Heart right ventricle (tissue), 16 donors: ENCODE measurements at regions not wholly inside any gene's neighbourhood (a gene's known extent, or its start where the extent isn't known, plus 50 kb on each side); places are given as distances from the start of the nearest gene placed in this dataset.
A peak's percentile ranks its signal among the peaks of the same experiment; 100 is the strongest.

Source experiments
- ATAC-seq, 8 donors: fragments of 200-7000 bp; cut with Tn5 transposase; one replicate each; pipeline ENCODE4 v1.9.1; 2020; ENCODE audit warnings: mild to moderate bottlenecking in 8 of 8, moderate library complexity in 8 of 8, moderate number of reproducible peaks in 1 of 8
- DNase-seq, 2 donors: peaks; one replicate each; pipeline ENCODE4 v3.0.0-alpha.2; 2020
- H3K27ac ChIP-seq, 10 donors: fragments of 200-600 bp; sonication (generic) in 2 of 10; one replicate each; pipeline versions ENCODE4 v1.5.0 to v1.8.0; 2020 to 2022; ENCODE audit warnings: mild to moderate bottlenecking in 3 of 10
- H3K27me3 ChIP-seq, 7 donors: fragments of 200-600 bp; one replicate each; pipeline ENCODE4 v1.8.0; 2021 to 2022; ENCODE audit warnings: mild to moderate bottlenecking in 2 of 7
- H3K36me3 ChIP-seq, 9 donors: fragments of 200-600 bp; sonication (generic) in 1 of 9; one replicate each; pipeline versions ENCODE4 v1.5.0 to v1.8.0; 2020 to 2022; ENCODE audit warnings: mild to moderate bottlenecking in 2 of 9
- H3K4me1 ChIP-seq, 9 donors: fragments of 200-600 bp; sonication (generic) in 1 of 9; one replicate each; pipeline versions ENCODE4 v1.5.0 to v1.8.0; 2020 to 2022; ENCODE audit warnings: mild to moderate bottlenecking in 4 of 9
- H3K4me3 ChIP-seq, 10 donors: fragments of 200-600 bp; sonication (generic) in 2 of 10; one replicate each; pipeline versions ENCODE4 v1.5.0 to v1.8.0; 2020 to 2022; ENCODE audit warnings: mild to moderate bottlenecking in 7 of 10, moderate library complexity in 2 of 10
- H3K9me3 ChIP-seq, 11 donors: fragments of 200-600 bp in 10 of 11; sonication (generic) in 2 of 11; one replicate each; pipeline versions ENCODE4 v1.5.0 to v1.8.0; 2013 to 2022; ENCODE audit warnings: mild to moderate bottlenecking in 2 of 11, control low read depth in 1 of 11, moderate library complexity in 1 of 11
- CTCF ChIP-seq, 9 donors: fragments of 200-600 bp; sonication (generic) in 2 of 9; IDR thresholded peaks; one replicate each; pipeline versions ENCODE4 v1.5.0 to v1.8.0; 2021 to 2022; ENCODE audit warnings: antibody characterized with exemption in 9 of 9, mild to moderate bottlenecking in 5 of 9, moderate library complexity in 1 of 9
- WGBS, 2 donors: extraction: QIAGEN DNeasy Blood & Tissue Kit; methylation state at CpG; one replicate each; pipeline ENCODE4 v1.1.7; 2013; ENCODE audit warnings: inconsistent platforms in 1 of 2; 5-methylcytosine and 5-hydroxymethylcytosine counted together
- intact Hi-C, 10 donors: fragments of 100-400 bp; cut with DNase I; formaldehyde crosslinking; loops; one replicate each; pipeline versions ENCODE4 v1.11.1 to v1.14.2; 2022
- donor health status: Arrhythmogenic right ventricular cardiomyopathy.
- donor health status: ischemic (EF 13 %, LVEDD 7.1; RV severe dilation, severe dysfunction).
- donor health status: healthy with polysubstance abuse.
- donor health status: DM: no; HTN: yes; CAD: no.
- donor health status: DM: no; HTN: no; CAD: no.
- donor health status: ischemic (EF 25% LVEDD 6.9; RV normal size, moderate dysfunction).
- donor health status: ischemic (EF 25% LVEDD 5.7; RV mildly dilated, moderate dysfunction).
- donor health status: healthy.
- donor health status: DM: yes; HTN: yes; CAD: no.
- donor health status: Ischemic cardiomyopathy.
- donor health status: ischemic (EF 35%, LVEDD 5.7; RV mildly dilated, moderate dysfunction).
- donor health status: nonischemic (EF 11% LVEDD 7.7; RV severe dilation, severe dysfunction).
- donor health status: DM: yes; HTN: yes; CAD: no.
- donor health status: PGD.
- donor health status: ischemic (EF 29% LVEDD 5.4; RV normal size, mild dysfunction).
- donor health status: nonischemic (EF 23%, LVEDD 6.1; RV moderate dilation, normal function).

- no peaks in the 10 kb centered on the region for H3K36me3 ChIP-seq
- H3K27me3 ChIP-seq: no peaks in the 10 kb centered on the region
- TF ChIP-seq CTCF (IDR thresholded peaks at IDR 0.05): peak in 7 of 9 donors; percentile 38 to 53 (median 46)
- H3K4me1 ChIP-seq: no peaks in the 10 kb centered on the region
- DNase-seq: peak; percentile 47 to 62
- H3K27ac ChIP-seq: no peak overlapping the region
- 23 to 33% methylated on average over 7 of the region's 7 CpGs for WGBS, 2 donors
- no peaks in the 10 kb centered on the region for H3K9me3 ChIP-seq
- peak in 7 of 8 donors; percentile 25 to 90 (median 66) for ATAC-seq
- intact Hi-C loops: loop anchor here in 1 of 10 donors (10.0 kb wide), 1 partner anchor 1059 kb away; no protein-coding TSS in a partner anchor
- H3K4me3 ChIP-seq: peak overlapping the region in 2 of 10 donors; percentile 16 to 24
Measured at GRCh38 chr16:62225675-62226074, 189.4 kb upstream of the CDH8 start.

GRCh38 chr16:62224646-62225209, 188.5 kb upstream of the CDH8 start:
- Histone ChIP-seq H3K27ac (no peak overlapping the region), H3K4me3 (no peak overlapping the region), H3K4me1 (no peaks in the 10 kb centered on the region), H3K36me3 (no peaks in the 10 kb centered on the region), H3K9me3 (no peaks in the 10 kb centered on the region), H3K27me3 (no peaks in the 10 kb centered on the region)
- ATAC-seq (no peak), DNase-seq (no peak)
- TF ChIP-seq CTCF (IDR thresholded peaks at IDR 0.05): no peak
- intact Hi-C loops: loop anchor here in 1 of 10 donors (10.0 kb wide), 1 partner anchor 1060 kb away; no protein-coding TSS in a partner anchor
- 36 to 42% methylated on average over 9 of the region's 9 CpGs for WGBS, 2 donors

- Histone ChIP-seq H3K4me3 (no peak overlapping the region), H3K27ac (no peak overlapping the region), H3K4me1 (no peaks in the 10 kb centered on the region), H3K27me3 (no peaks in the 10 kb centered on the region), H3K9me3 (no peaks in the 10 kb centered on the region), H3K36me3 (no peaks in the 10 kb centered on the region)
- no peak for DNase-seq
- no peak for ATAC-seq
- intact Hi-C loops: no loop called here
- 63 to 64% methylated on average over 3 of the region's 3 CpGs for WGBS, 2 donors
- TF ChIP-seq CTCF (IDR thresholded peaks at IDR 0.05): no peak
Measured at GRCh38 chr16:62216837-62217236, 180.6 kb upstream of the CDH8 start.

GRCh38 chr16:62213763-62214162, 177.5 kb upstream of the CDH8 start:
- H3K4me3 ChIP-seq: no peak overlapping the region
- no peak overlapping the region for H3K27ac ChIP-seq
- intact Hi-C loops: no loop called here
- H3K27me3 ChIP-seq: no peaks in the 10 kb centered on the region
- ATAC-seq (no peak), DNase-seq (no peak)
- 56 to 64% methylated on average over 2 of the region's 2 CpGs for WGBS, 2 donors
- H3K4me1 ChIP-seq: no peaks in the 10 kb centered on the region
- no peak for TF ChIP-seq CTCF (IDR thresholded peaks at IDR 0.05)
- H3K9me3 ChIP-seq: no peaks in the 10 kb centered on the region
- no peaks in the 10 kb centered on the region for H3K36me3 ChIP-seq
